Neural crest cell (in vitro differentiated cells): ENCODE measurements at regions not wholly inside any gene's neighbourhood (a gene's known extent, or its start where the extent isn't known, plus 50 kb on each side); places are given as distances from the start of the nearest gene placed in this dataset.

Experiments
- DNase-seq: peaks from one replicate; pipeline ENCODE4 v3.0.0; 2021; ENCODE audit warnings: low read depth, mixed read lengths, low spot score
- H3K27ac Mint-ChIP-seq: one replicate; pipeline ENCODE4 v1.8.0; 2021; ENCODE audit warnings: mild to moderate bottlenecking, mixed read lengths; ENCODE audit not compliant: unreplicated experiment
- H3K27me3 Mint-ChIP-seq: 2 replicates; pipeline ENCODE4 v1.8.0; 2021; ENCODE audit warnings: low read depth, mild to moderate bottlenecking, mixed read lengths
- H3K36me3 Mint-ChIP-seq: 2 replicates; pipeline ENCODE4 v1.8.0; 2021; ENCODE audit warnings: low read depth, mild to moderate bottlenecking, mixed read lengths
- H3K4me1 Mint-ChIP-seq: 2 replicates; pipeline ENCODE4 v1.8.0; 2021; ENCODE audit warnings: mixed read lengths
- H3K4me3 Mint-ChIP-seq: one replicate; pipeline ENCODE4 v1.8.0; 2021; ENCODE audit warnings: mild to moderate bottlenecking, mixed read lengths
- H3K9me3 Mint-ChIP-seq: 2 replicates; pipeline ENCODE4 v1.8.0; 2021; ENCODE audit warnings: mixed read lengths
- CTCF ChIP-seq: fragments of 200-600 bp; sonication (generic); conservative IDR thresholded peaks from 2 replicates; pipeline ENCODE4 v1.5.0; 2021; ENCODE audit warnings: antibody characterized with exemption, mild to moderate bottlenecking

GRCh38 chr9:12930906-12931305 is 156.1 kb downstream of the LURAP1L start:
- peaks cover 25% of the 10 kb centered on the region for H3K4me1 Mint-ChIP-seq
- H3K27me3 Mint-ChIP-seq, result no peaks in the 10 kb centered on the region
- H3K36me3 Mint-ChIP-seq, result no peaks in the 10 kb centered on the region
- no peak overlapping the region for H3K27ac Mint-ChIP-seq
- TF ChIP-seq CTCF, result no peak
- H3K9me3 Mint-ChIP-seq, result no peaks in the 10 kb centered on the region
- no peak overlapping the region for H3K4me3 Mint-ChIP-seq
- DNase-seq, result no peak

- DNase-seq, result no peak
- no peak for TF ChIP-seq CTCF
- Mint-ChIP-seq H3K27me3 (no peaks in the 10 kb centered on the region), H3K4me3 (no peak overlapping the region), H3K27ac (no peak overlapping the region), H3K9me3 (no peaks in the 10 kb centered on the region), H3K36me3 (no peaks in the 10 kb centered on the region), H3K4me1 (peaks cover 26% of the 10 kb centered on the region)
These were observed 159.1 kb downstream of the LURAP1L start for GRCh38 chr9:12933957-12934356.

- Mint-ChIP-seq H3K4me1 (peaks cover 33% of the 10 kb centered on the region), H3K9me3 (no peaks in the 10 kb centered on the region), H3K4me3 (no peak overlapping the region), H3K27ac (no peak overlapping the region), H3K27me3 (no peaks in the 10 kb centered on the region), H3K36me3 (no peaks in the 10 kb centered on the region)
- TF ChIP-seq CTCF, result no peak
- no peak for DNase-seq
These were observed 159.9 kb downstream of the LURAP1L start for GRCh38 chr9:12934545-12935272.

GRCh38 chr9:12935714-12936113 is 160.9 kb downstream of the LURAP1L start:
- Mint-ChIP-seq H3K4me3 (no peak overlapping the region), H3K27me3 (no peaks in the 10 kb centered on the region), H3K36me3 (no peaks in the 10 kb centered on the region), H3K9me3 (no peaks in the 10 kb centered on the region), H3K4me1 (peaks cover 29% of the 10 kb centered on the region), H3K27ac (no peak overlapping the region)
- DNase-seq, result no peak
- TF ChIP-seq CTCF, result no peak

- Mint-ChIP-seq H3K9me3 (peaks cover 15% of the 10 kb centered on the region), H3K4me1 (peaks cover 16% of the 10 kb centered on the region), H3K36me3 (peaks cover 6% of the 10 kb centered on the region), H3K27me3 (no peaks in the 10 kb centered on the region), H3K27ac (no peak overlapping the region), H3K4me3 (no peak overlapping the region)
- DNase-seq, result no peak
- TF ChIP-seq CTCF, result no peak
These were observed 179.6 kb downstream of the LURAP1L start for GRCh38 chr9:12954441-12954840.
